ENCODE measurements at regions not wholly inside any gene's neighbourhood (a gene's known extent, or its start where the extent isn't known, plus 50 kb on each side); places are given as distances from the start of the nearest gene placed in this dataset.

DNA sequence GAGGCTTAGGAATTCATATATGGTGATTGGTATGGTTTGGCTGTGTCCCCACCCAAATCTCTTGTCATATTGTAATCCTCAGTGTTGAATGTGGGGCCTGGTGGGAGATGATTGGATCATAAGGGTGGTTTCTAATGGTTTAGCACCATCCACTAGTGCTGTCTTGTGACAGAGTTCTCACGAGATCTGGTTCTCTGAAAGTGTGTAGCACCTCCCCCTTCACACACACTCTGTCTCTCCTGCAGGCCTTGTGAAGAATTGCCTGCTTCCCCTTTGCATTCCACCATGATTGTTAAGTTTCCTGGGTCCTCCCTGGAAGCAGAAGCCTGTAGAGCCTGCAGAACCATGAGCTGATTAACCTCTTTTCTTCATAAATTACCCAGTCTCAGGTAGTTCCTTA, 135.8 kb upstream of the FAT1 start:
- H3K9ac ChIP-seq (ENCODE audit: control insufficient read depth, extremely low read depth, insufficient read depth, low read length) = no peak overlapping the region
- no peak overlapping the region for H3K4me3 ChIP-seq (ENCODE audit: control insufficient read depth in 2 of 3, extremely low read depth in 1 of 3, insufficient read depth in 2 of 3, low read depth in 1 of 3, low read length in 3 of 3)
- no peaks in the 10 kb centered on the region for H3K9me1 ChIP-seq (ENCODE audit: control insufficient read depth, extremely low read depth, insufficient read depth, low read length)
- no peak overlapping the region for H3K4me2 ChIP-seq (ENCODE audit: control insufficient read depth, extremely low read depth, insufficient read depth, low read depth, low read length)
- TF ChIP-seq, protein P1, sequence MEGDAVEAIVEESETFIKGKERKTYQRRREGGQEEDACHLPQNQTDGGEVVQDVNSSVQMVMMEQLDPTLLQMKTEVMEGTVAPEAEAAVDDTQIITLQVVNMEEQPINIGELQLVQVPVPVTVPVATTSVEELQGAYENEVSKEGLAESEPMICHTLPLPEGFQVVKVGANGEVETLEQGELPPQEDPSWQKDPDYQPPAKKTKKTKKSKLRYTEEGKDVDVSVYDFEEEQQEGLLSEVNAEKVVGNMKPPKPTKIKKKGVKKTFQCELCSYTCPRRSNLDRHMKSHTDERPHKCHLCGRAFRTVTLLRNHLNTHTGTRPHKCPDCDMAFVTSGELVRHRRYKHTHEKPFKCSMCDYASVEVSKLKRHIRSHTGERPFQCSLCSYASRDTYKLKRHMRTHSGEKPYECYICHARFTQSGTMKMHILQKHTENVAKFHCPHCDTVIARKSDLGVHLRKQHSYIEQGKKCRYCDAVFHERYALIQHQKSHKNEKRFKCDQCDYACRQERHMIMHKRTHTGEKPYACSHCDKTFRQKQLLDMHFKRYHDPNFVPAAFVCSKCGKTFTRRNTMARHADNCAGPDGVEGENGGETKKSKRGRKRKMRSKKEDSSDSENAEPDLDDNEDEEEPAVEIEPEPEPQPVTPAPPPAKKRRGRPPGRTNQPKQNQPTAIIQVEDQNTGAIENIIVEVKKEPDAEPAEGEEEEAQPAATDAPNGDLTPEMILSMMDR (optimal IDR thresholded peaks at IDR 0.05 in 1 of 3, IDR thresholded peaks at IDR 0.05 in 1 of 3, conservative IDR thresholded peaks at IDR 0.05 in 1 of 3; ENCODE audit: extremely low read depth in 1 of 3, insufficient read depth in 2 of 3, low read length in 3 of 3) = no peak
- no peak for TF ChIP-seq EZH2 (IDR thresholded peaks at IDR 0.05; ENCODE audit: low read length)
- FAIRE-seq = no peak
- no peaks in the 10 kb centered on the region for H3K9me3 ChIP-seq (ENCODE audit: control insufficient read depth, low read depth, low read length)
- DNase-seq (ENCODE audit: low read depth, low spot score) = no peak
- no peaks in the 10 kb centered on the region for H3K79me2 ChIP-seq (ENCODE audit: control insufficient read depth, insufficient read depth, low read length)
- no peaks in the 10 kb centered on the region for H3K36me3 ChIP-seq (ENCODE audit: control insufficient read depth in 2 of 2, extremely low read depth in 1 of 2, insufficient read depth in 2 of 2, low read length in 2 of 2)
- H3K4me1 ChIP-seq (ENCODE audit: control insufficient read depth, extremely low read depth, insufficient read depth, low read length) = no peaks in the 10 kb centered on the region
- dilution Hi-C loops (cut with MboI; ENCODE audit: extremely low pct_ligation_motif_present, low sequenced_read_pairs) = no loop called here
- H3K27me3 ChIP-seq (ENCODE audit: control insufficient read depth, extremely low read depth, insufficient read depth, low read length) = no peaks in the 10 kb centered on the region
- H3K27ac ChIP-seq (ENCODE audit: control insufficient read depth, insufficient read depth, low read length) = no peak overlapping the region
- no peak overlapping the region for H2AFZ ChIP-seq (ENCODE audit: control insufficient read depth, low read length)
- H4K20me1 ChIP-seq (ENCODE audit: control insufficient read depth, extremely low read depth, insufficient read depth, low read length) = no peaks in the 10 kb centered on the region

DNA sequence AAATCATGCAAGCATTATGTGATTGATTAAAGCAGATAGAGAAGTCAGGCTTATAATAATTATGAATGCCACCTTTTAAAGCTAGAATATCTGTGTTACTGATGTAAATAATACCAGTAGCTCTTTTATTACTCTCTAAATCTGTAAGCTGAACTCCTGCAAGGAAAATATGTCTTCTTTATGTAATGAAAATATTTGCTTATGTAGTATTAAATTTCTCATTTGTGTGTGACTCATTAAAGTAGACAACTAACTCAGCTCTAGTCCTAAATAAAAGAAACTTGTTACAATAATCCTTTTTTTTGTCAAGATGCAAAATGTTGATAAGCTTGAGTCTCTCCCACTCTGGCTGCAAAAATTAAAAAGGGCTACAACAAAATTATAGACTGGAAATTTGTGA, 137.7 kb upstream of the FAT1 start:
- Histone ChIP-seq H4K20me1 (ENCODE audit: control insufficient read depth, extremely low read depth, insufficient read depth, low read length) (no peaks in the 10 kb centered on the region), H3K4me2 (ENCODE audit: control insufficient read depth, extremely low read depth, insufficient read depth, low read depth, low read length) (no peak overlapping the region), H3K27me3 (ENCODE audit: control insufficient read depth, extremely low read depth, insufficient read depth, low read length) (no peaks in the 10 kb centered on the region), H3K36me3 (ENCODE audit: control insufficient read depth in 2 of 2, extremely low read depth in 1 of 2, insufficient read depth in 2 of 2, low read length in 2 of 2) (no peaks in the 10 kb centered on the region), H3K9ac (ENCODE audit: control insufficient read depth, extremely low read depth, insufficient read depth, low read length) (no peak overlapping the region), H2AFZ (ENCODE audit: control insufficient read depth, low read length) (no peak overlapping the region), H3K9me1 (ENCODE audit: control insufficient read depth, extremely low read depth, insufficient read depth, low read length) (no peaks in the 10 kb centered on the region), H3K79me2 (ENCODE audit: control insufficient read depth, insufficient read depth, low read length) (no peaks in the 10 kb centered on the region), H3K4me1 (ENCODE audit: control insufficient read depth, extremely low read depth, insufficient read depth, low read length) (no peaks in the 10 kb centered on the region), H3K27ac (ENCODE audit: control insufficient read depth, insufficient read depth, low read length) (no peak overlapping the region), H3K4me3 (ENCODE audit: control insufficient read depth in 2 of 3, extremely low read depth in 1 of 3, insufficient read depth in 2 of 3, low read depth in 1 of 3, low read length in 3 of 3) (no peak overlapping the region), H3K9me3 (ENCODE audit: control insufficient read depth, low read depth, low read length) (no peaks in the 10 kb centered on the region)
- FAIRE-seq = no peak
- dilution Hi-C loops (cut with MboI; ENCODE audit: extremely low pct_ligation_motif_present, low sequenced_read_pairs) = no loop called here
- no peak for TF ChIP-seq EZH2 (IDR thresholded peaks at IDR 0.05; ENCODE audit: low read length)
- TF ChIP-seq, protein P1 (optimal IDR thresholded peaks at IDR 0.05 in 1 of 3, IDR thresholded peaks at IDR 0.05 in 1 of 3, conservative IDR thresholded peaks at IDR 0.05 in 1 of 3; ENCODE audit: extremely low read depth in 1 of 3, insufficient read depth in 2 of 3, low read length in 3 of 3) = no peak
- DNase-seq (ENCODE audit: low read depth, low spot score) = no peak
